SU-DHL-6 (cell line): ENCODE measurements at regions not wholly inside any gene's neighbourhood (a gene's known extent, or its start where the extent isn't known, plus 50 kb on each side); places are given as distances from the start of the nearest gene placed in this dataset.

ENCODE experiments used
- H2AFZ ChIP-seq: fragments of 200-600 bp; sonication (generic); 2 replicates; pipeline ENCODE4 v1.6.1; 2014; ENCODE audit warnings: low read depth, mild to moderate bottlenecking, moderate library complexity, mixed read lengths, antibody characterized with exemption, low read length; ENCODE audit not compliant: severe bottlenecking
- H3F3A ChIP-seq: fragments of 200-600 bp; shearing (Covaris generic); 2 replicates; pipeline ENCODE4 v1.6.0; 2016; ENCODE audit warnings: antibody characterized with exemption, mild to moderate bottlenecking; ENCODE audit not compliant: insufficient read depth
- H3K27ac ChIP-seq: fragments of 200-600 bp; sonication (generic); 2 replicates; pipeline ENCODE4 v1.5.1; 2016; ENCODE audit warnings: low read depth, mild to moderate bottlenecking, low read length, moderate library complexity, mixed read lengths
- H3K27me3 ChIP-seq: fragments of 200-600 bp; sonication (generic), shearing (Covaris generic); 2 replicates; pipeline ENCODE4 v1.6.0; 2014; ENCODE audit warnings: mild to moderate bottlenecking, low read length
- H3K36me3 ChIP-seq: fragments of 200-600 bp; sonication (generic); 2 replicates; pipeline ENCODE4 v1.6.1; 2014; ENCODE audit warnings: mild to moderate bottlenecking, low read length, mixed read lengths
- H3K4me2 ChIP-seq: fragments of 300-600, 200-600 bp; shearing (Covaris generic), sonication (generic); 2 replicates; pipeline ENCODE4 v1.6.0; 2014; ENCODE audit warnings: low read length, low read depth, mild to moderate bottlenecking; ENCODE audit not compliant: poor library complexity, severe bottlenecking
- H3K4me3 ChIP-seq: fragments of 200-600 bp; sonication (generic); 2 replicates; pipeline ENCODE4 v1.5.1; 2014; ENCODE audit warnings: antibody characterized with exemption, low read length, mild to moderate bottlenecking, mixed read lengths; ENCODE audit not compliant: insufficient read depth, poor library complexity, severe bottlenecking
- H3K79me2 ChIP-seq: fragments of 200-600 bp; sonication (generic); 2 replicates; pipeline ENCODE4 v1.6.1; 2014; ENCODE audit warnings: mild to moderate bottlenecking, low read length, moderate library complexity; ENCODE audit not compliant: insufficient read depth
- H3K9ac ChIP-seq: fragments of 200-600 bp; sonication (generic); 2 replicates; pipeline ENCODE4 v1.7.0; 2014; ENCODE audit warnings: mild to moderate bottlenecking, low read length
- H3K9me2 ChIP-seq: fragments of 200-600 bp; sonication (generic); replicated peaks from 2 replicates; pipeline ENCODE4 v1.6.1; 2014; ENCODE audit warnings: low read length; ENCODE audit not compliant: insufficient read depth
- H3K9me3 ChIP-seq: fragments of 200-600 bp; sonication (generic); 2 replicates; pipeline ENCODE4 v1.6.1; 2014; ENCODE audit warnings: low read length, mixed read lengths; ENCODE audit not compliant: insufficient read depth
- H4K20me1 ChIP-seq: fragments of 200-600 bp; sonication (generic); 2 replicates; pipeline ENCODE4 v1.6.1; 2014; ENCODE audit warnings: low read depth, mild to moderate bottlenecking, antibody characterized with exemption, low read length, moderate library complexity, mixed read lengths
- EZH2phosphoT487 ChIP-seq: fragments of 200-600 bp; sonication (generic), shearing (Covaris generic); conservative IDR thresholded peaks from 2 replicates; pipeline ENCODE4 v1.6.1; 2018; ENCODE audit warnings: mild to moderate bottlenecking, antibody characterized with exemption, low read length, moderate library complexity, mixed read lengths
- TF ChIP-seq, protein P1 (sequence below): fragments of 200-600 bp; sonication (generic); IDR thresholded peaks from one replicate; pipeline ENCODE4 v1.5.1; 2017; ENCODE audit warnings: antibody characterized with exemption, mild to moderate bottlenecking, low read length, moderate library complexity; ENCODE audit not compliant: insufficient read depth, poor library complexity, severe bottlenecking

GRCh38 chr3:105130911-105131310 lies 235.8 kb upstream of the ALCAM start:
- H3K4me2 ChIP-seq = no peak overlapping the region
- TF ChIP-seq, protein P1, sequence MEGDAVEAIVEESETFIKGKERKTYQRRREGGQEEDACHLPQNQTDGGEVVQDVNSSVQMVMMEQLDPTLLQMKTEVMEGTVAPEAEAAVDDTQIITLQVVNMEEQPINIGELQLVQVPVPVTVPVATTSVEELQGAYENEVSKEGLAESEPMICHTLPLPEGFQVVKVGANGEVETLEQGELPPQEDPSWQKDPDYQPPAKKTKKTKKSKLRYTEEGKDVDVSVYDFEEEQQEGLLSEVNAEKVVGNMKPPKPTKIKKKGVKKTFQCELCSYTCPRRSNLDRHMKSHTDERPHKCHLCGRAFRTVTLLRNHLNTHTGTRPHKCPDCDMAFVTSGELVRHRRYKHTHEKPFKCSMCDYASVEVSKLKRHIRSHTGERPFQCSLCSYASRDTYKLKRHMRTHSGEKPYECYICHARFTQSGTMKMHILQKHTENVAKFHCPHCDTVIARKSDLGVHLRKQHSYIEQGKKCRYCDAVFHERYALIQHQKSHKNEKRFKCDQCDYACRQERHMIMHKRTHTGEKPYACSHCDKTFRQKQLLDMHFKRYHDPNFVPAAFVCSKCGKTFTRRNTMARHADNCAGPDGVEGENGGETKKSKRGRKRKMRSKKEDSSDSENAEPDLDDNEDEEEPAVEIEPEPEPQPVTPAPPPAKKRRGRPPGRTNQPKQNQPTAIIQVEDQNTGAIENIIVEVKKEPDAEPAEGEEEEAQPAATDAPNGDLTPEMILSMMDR = no peak
- TF ChIP-seq EZH2phosphoT487 = no peak
- no peaks in the 10 kb centered on the region for H3K79me2 ChIP-seq
- H3K9me2 ChIP-seq = no peaks in the 10 kb centered on the region
- H3K4me3 ChIP-seq = no peak overlapping the region
- H3K36me3 ChIP-seq = no peaks in the 10 kb centered on the region
- H3F3A ChIP-seq = no peaks in the 10 kb centered on the region
- H3K9ac ChIP-seq = no peak overlapping the region
- no peak overlapping the region for H2AFZ ChIP-seq
- peaks cover 10% of the 10 kb centered on the region; the same call in 1 of the 2 replicates for H3K9me3 ChIP-seq
- H3K27me3 ChIP-seq = no peaks in the 10 kb centered on the region
- no peak overlapping the region for H3K27ac ChIP-seq
- no peaks in the 10 kb centered on the region for H4K20me1 ChIP-seq

DNA sequence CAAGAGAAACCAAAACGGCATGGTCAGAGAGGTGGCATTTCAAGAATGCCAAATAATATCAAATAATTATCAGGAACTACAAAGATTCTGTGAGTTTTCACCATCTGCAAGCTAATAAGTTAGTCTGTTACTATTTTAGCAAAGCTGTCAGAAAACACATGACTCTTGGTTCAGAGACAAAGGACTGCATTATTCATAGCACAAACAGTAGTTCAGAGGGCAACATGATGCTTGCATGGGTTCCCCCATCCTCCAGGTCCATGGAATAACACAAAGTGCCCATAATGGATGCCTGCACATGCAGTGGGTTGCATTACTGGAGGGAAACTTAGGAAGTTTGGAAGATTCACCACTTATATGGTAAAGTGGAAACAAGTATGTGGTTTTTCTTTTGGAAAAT lies 228.8 kb upstream of the ALCAM start:
- Histone ChIP-seq H3K9me2 (no peaks in the 10 kb centered on the region), H3K4me3 (no peak overlapping the region), H3K4me2 (no peak overlapping the region), H3K36me3 (no peaks in the 10 kb centered on the region), H3K27me3 (no peaks in the 10 kb centered on the region), H3K9ac (no peak overlapping the region), H3K27ac (no peak overlapping the region), H3F3A (no peaks in the 10 kb centered on the region), H2AFZ (no peak overlapping the region), H3K79me2 (no peaks in the 10 kb centered on the region), H3K9me3 (no peaks in the 10 kb centered on the region), H4K20me1 (no peaks in the 10 kb centered on the region)
- TF ChIP-seq EZH2phosphoT487 = no peak
- TF ChIP-seq, protein P1 = no peak

- no peaks in the 10 kb centered on the region for H3F3A ChIP-seq
- no peak overlapping the region for H3K4me3 ChIP-seq
- H3K9me2 ChIP-seq = no peaks in the 10 kb centered on the region
- H4K20me1 ChIP-seq = no peaks in the 10 kb centered on the region
- H3K4me2 ChIP-seq = no peak overlapping the region
- TF ChIP-seq, protein P1 = no peak
- TF ChIP-seq EZH2phosphoT487 = no peak
- no peak overlapping the region for H3K9ac ChIP-seq
- no peaks in the 10 kb centered on the region for H3K27me3 ChIP-seq
- H3K79me2 ChIP-seq = no peaks in the 10 kb centered on the region
- no peak overlapping the region for H2AFZ ChIP-seq
- H3K9me3 ChIP-seq = no peaks in the 10 kb centered on the region
- no peak overlapping the region for H3K27ac ChIP-seq
- no peaks in the 10 kb centered on the region for H3K36me3 ChIP-seq
These were observed 226.7 kb upstream of the ALCAM start for GRCh38 chr3:105139881-105140560.
